ENCODE measurements at regions not wholly inside any gene's neighbourhood (a gene's known extent, or its start where the extent isn't known, plus 50 kb on each side); places are given as distances from the start of the nearest gene placed in this dataset.

DNA sequence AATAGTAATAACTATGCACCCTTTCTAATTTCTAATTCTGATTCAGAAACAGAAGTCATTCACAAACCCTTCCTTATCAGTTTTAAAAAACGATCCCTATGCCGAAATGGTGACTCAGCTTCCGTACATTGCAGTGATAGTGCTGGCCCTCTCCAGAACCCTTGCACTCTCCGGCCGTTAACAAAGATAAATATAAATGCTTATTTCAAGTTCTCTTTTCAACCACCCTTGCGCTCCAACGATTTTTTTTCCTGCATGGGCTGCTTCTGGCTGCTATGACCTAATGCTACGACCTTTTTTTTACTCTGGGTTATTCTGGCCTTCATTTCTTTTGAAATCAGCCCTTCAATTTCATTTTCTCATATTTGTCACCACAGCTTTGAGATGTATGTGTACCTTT lies 646.2 kb downstream of the NTRK3 start:
- ATAC-seq (peak; percentile 67), DNase-seq (ENCODE audit: missing footprints) (no peak)
- intact Hi-C loops (cut with DNase I) = no loop called here

DNA sequence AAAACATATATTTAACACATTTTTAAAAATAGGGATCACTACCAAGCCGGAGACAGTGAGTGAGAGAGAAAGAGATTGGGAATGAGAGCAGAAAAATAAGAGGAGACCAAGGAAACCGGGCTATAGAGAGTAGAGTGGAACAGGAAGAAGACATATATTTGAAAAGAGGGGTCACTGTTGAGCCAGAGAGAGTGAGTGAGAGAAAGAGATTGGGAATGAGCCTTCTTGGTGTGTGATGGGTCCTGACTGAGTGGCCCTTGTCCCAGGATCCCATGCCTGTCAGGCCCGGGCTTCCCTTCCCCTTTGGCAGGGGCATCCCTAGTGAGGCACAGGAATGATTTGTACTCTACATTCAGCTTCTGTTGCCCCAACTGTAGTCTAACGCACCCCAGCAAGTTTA lies 646.6 kb downstream of the NTRK3 start:
- intact Hi-C loops (cut with DNase I) = no loop called here
- peak; percentile 31 for ATAC-seq
- no peak for DNase-seq (ENCODE audit: missing footprints)

DNA sequence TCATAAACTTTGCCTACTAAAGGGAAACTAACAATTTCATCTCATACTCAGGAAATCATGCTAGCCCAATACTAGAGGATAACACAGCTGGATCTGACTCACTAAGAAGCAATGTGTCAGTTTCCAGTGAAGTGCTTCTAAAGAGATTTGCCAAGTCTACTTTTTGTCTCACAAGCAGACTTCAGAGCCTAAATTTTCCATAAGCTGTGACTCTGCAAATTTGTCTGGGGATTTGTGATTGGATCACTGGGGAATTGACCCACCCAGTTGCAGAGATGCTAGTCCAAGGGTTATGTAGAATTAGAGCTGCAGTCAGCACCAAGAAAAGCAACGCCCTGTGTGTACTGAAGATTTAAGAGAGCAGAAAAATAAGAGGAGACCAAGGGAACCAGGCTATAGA lies 647.1 kb downstream of the NTRK3 start:
- intact Hi-C loops (cut with DNase I) = no loop called here
- DNase-seq (ENCODE audit: missing footprints) (no peak), ATAC-seq (peak; percentile 71)

DNA sequence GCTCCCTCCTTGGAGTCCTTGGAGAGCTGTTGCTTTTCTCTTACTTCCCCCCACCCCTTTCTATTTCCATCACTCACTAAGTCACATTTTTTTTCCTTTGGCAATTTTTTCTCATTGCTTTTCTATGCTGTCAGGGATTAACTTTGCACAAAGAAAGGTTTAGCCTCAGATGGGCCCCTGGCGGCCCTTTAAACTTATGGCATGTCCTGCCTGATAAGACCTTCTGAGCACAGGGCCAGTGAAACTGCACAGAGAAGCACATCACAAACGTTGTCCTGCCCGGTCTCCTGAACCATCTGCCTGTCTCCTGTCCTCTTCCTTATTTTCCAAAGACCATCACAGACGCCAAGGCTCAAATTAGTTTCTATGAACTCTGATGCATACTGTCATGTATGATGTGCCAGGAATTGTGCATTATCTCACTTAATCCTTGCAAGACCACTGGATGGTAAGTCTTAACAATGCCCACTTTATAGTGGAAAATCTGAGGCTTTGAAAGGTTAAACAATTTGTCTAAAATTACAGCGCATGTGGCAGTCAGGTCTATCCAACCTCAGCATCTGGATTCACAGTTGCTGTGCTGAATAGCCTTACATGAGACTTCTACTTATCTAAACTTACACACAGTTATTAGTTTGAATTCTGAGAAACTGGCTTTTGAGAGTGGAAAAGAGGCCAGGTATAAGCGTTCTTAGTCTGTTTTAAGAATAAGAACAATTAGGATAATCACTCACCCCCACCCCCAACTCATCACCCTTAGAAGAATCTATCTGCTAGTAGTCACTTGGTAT lies 648.1 kb downstream of the NTRK3 start:
- intact Hi-C loops (cut with DNase I) = no loop called here
- ATAC-seq (no peak), DNase-seq (ENCODE audit: missing footprints) (no peak)

DNA sequence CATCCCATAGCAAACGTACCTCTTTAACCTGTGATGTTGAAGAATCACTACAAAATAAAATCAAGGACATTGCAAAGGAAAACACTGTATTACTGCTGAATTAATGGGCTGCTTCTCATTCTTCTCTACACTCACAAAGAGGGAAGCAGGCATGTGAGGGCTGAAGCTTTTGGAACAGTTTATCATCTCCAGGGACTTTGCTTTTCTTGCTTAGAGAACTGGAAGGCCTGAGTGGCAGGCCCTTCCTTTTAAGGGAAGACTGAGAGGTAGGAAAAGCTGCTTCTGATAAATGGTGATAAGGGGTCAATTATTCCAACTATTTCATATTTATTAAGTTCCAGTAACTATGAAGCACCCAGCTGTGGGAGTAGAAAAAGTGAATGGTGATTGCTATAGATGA lies 649.6 kb downstream of the NTRK3 start:
- DNase-seq (ENCODE audit: missing footprints) (no peak), ATAC-seq (no peak)
- intact Hi-C loops (cut with DNase I) = no loop called here

DNA sequence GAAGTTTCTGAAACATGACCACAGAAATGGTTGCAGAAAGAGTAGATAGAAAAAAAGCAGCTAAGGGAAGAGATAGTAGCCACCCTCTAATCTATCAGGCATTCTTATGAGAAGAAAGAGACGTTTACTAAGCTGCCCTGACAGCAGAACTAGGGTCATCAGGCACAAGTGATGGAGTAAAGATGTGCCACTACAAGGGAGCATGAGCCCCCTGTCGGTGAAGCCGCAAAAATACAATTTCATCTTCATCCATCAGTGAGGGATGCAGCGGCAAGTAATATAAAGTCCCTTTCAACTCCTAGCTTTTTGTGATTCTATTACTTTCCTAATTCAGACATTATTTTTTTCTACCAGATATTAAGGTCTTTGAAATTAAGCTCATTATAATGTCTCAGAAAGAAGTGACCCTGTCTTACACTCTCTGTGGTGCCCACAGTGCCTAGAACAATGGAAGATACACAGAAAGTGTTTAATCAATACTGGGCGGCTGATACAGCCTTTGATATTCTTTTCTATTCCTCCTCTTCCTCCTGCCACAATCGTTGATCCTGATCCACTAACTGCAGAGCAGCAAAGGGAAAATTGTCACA lies 651.6 kb downstream of the NTRK3 start:
- intact Hi-C loops (cut with DNase I) = loop anchor here (5.0 kb wide), 1 partner anchor 688 kb away; no protein-coding TSS in a partner anchor
- DNase-seq (ENCODE audit: missing footprints) (no peak), ATAC-seq (no peak)

DNA sequence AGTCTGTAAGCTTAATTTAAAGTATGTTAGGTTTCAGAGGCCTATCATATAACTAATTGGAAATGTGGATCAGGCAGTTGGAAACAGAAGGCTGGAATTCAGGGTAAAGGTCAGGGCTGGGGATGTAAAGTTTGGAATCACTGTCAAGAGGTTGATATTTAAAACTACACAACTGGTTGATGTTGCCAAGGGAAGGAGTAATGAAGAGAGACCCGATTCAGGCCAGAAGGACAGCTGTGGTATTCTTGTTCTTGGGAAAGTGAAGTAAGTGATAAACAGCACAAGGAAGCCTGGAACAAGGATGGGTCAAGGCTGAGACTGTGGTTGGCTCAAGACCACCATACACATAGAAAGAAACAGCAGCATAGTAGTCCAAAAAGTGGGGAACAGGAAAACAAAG lies 654.2 kb downstream of the NTRK3 start:
- DNase-seq (ENCODE audit: missing footprints) (no peak), ATAC-seq (no peak)
- intact Hi-C loops (cut with DNase I) = loop anchor here (5.0 kb wide), 1 partner anchor 685 kb away; no protein-coding TSS in a partner anchor

DNA sequence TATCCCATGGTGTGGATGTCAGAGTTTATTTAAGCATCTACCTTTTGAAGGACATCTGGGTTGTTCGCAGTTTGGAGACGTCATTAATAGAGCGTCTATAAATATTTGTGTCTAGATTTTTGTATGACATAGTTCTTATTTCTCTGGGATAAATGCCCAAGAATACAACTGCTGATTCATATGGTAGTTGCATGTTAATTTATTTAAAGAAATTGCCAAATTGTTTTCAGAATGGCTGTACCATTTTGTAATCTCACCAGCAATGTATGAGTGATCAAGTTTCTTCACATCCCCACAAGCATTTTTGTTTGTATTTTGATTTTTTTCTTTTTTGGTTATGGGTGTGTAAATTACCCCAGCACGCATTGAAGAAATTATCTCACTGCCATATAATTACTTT lies 656.9 kb downstream of the NTRK3 start:
- ATAC-seq (no peak), DNase-seq (ENCODE audit: missing footprints) (no peak)
- intact Hi-C loops (cut with DNase I) = loop anchor here (5.0 to 10.0 kb wide), 2 partner anchors 105 to 682 kb away; no protein-coding TSS in a partner anchor

DNA sequence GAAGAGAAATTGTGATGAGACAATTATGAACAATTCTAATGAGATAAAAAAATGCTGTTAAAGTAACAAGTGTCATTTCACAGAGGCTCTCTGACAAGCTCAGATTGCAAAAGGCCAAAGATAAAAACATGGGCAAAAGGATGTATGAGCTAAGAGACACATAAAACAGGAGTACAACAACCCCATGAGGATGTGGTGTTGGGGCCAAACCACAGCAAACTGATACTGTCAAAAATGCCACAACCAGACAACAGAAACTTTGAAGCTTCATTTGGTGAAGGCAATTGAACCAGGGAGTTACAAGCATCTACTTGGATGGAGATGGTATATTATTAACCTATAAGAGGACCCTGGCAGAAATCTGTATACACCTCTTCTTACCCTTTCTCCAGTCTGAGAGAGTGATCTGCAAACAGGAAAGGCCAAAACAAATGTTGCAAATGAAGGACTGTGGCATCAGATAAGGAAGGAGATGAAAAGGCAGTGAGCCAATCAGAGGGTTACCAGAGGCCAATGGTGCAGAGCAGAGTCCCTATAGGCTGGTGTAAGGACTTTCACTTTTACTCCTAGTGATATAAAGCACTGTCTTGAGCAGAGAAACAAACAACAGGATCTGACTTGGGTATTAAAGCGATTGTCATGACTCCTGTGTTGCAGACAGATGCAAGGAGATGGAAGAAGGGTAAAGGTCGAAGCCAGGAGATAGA lies 659.0 kb downstream of the NTRK3 start:
- DNase-seq (ENCODE audit: missing footprints) (no peak), ATAC-seq (peak; percentile 46)
- intact Hi-C loops (cut with DNase I) = loop anchor here (10.0 kb wide), 1 partner anchor 103 kb away; no protein-coding TSS in a partner anchor

DNA sequence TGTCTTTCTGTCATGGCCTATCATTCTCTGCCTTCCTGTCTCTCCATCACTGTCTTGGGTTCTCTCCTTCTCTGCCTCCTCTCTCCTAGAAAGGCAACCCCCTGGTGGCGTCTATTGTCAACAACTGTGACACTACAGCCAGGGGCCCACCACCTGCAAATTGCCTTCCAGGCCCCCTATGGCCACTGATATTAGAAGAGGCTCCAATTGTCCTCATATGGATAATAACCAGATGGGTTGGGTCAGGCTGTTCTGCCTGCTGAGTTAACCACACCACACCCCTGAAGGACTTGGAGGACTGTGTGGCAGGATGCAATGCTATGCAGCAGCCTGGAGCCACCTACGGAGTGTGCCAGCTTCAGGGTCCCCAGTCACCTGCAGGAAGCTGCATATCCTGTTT lies 665.0 kb downstream of the NTRK3 start:
- DNase-seq (ENCODE audit: missing footprints) (no peak), ATAC-seq (no peak)
- intact Hi-C loops (cut with DNase I) = loop anchor here (10.0 kb wide), 1 partner anchor 97 kb away; no protein-coding TSS in a partner anchor

DNA sequence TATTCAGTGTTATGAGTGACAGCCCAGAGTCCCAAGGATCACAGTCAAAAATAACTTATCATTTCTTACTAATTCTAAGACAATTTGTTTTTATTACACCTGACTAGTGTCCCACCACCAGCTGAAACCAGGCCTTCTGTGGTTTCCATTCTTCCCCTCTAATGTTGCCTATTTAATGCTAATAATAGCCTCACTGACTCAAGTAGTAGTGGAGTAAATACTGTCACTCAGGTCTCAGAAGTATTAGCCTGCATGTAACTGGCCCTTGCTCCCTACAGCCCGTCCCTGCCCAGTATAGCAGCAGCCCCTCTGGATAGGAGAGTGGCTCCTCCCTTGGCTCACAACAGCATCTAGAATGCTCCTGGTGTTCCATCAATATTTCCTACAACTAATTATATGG lies 665.5 kb downstream of the NTRK3 start:
- intact Hi-C loops (cut with DNase I) = loop anchor here (10.0 kb wide), 1 partner anchor 96 kb away; no protein-coding TSS in a partner anchor
- DNase-seq (ENCODE audit: missing footprints) (no peak), ATAC-seq (peak; percentile 57)

DNA sequence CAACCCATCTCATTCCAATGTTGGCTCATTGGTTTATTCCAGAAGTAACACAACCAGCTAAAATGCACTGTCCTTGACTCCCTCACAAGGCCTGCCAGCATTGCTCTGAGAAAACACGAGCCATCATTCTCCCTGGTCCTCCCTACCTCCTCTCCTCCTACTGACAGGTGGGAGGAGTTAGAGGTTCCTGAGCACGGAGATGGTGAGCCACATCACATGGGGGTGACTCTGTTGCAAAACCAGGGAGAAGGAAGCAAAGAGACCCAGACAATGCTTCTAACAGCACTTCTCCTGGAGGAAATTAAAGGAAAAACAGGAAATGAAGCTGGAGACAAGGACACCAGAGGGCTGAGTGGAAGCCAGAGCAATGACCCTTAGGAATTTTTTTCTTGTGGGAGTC lies 667.4 kb downstream of the NTRK3 start:
- ATAC-seq = no peak
- no peak for DNase-seq (ENCODE audit: missing footprints)
- intact Hi-C loops (cut with DNase I) = no loop called here

DNA sequence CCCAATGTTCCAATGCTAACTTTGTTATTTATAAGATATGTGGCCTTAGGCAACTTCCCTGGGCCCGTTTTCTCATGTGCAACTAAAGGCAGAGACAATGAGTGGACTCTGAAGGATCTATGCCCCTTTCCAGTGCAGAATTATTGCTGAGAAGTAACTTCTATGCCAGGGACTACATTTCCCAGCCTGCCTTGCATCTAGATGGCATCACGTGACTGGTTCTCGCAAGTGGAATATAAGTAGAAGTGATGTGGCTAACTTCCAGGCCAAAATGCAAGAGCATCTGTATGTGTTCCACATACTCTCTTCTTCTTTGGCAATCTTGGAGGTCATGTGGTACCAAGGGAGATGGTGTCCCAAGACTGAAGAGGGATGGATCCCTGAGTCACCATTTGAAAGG lies 674.4 kb downstream of the NTRK3 start:
- DNase-seq (ENCODE audit: missing footprints) = no peak
- no peak for ATAC-seq
- intact Hi-C loops (cut with DNase I) = no loop called here

DNA sequence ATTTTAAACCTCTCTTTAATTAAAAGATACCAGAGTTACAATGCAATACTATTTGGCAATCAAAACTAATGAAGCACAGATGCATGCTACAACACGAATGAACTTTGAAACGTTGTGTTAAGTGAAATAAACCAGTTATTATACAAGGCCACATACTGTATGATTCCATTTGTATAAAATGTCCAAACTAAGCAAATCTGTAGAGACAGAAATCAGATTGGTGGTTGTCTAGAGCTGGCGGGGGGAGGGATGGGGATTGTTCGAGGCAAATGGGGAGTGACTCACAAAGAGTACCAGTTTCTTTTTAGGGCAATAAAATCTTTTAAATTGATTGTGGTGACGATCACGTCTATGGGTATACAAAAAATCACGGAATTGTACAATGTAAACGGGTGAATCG lies 677.0 kb downstream of the NTRK3 start:
- DNase-seq (ENCODE audit: missing footprints) (no peak), ATAC-seq (no peak)
- intact Hi-C loops (cut with DNase I) = no loop called here

DNA sequence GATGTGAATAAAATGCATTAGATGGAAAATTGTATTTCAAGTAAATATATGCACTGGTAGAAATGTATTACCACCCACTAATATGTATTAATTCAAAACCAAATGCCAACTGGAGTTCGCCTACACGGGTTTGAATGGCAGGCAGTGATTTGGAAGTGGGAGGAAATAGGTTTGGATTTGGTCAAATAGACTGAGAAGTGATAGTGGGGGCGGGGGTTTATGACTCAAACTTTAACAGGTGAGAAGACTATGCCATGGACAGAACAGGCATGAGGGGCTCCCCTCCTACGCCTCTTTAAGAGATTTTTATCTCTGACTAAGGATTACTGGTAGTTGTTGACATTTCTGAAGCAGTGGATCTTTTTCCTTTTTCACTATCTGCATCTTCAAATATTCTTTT lies 677.8 kb downstream of the NTRK3 start:
- no peak for ATAC-seq
- intact Hi-C loops (cut with DNase I) = no loop called here
- DNase-seq (ENCODE audit: missing footprints) = no peak

DNA sequence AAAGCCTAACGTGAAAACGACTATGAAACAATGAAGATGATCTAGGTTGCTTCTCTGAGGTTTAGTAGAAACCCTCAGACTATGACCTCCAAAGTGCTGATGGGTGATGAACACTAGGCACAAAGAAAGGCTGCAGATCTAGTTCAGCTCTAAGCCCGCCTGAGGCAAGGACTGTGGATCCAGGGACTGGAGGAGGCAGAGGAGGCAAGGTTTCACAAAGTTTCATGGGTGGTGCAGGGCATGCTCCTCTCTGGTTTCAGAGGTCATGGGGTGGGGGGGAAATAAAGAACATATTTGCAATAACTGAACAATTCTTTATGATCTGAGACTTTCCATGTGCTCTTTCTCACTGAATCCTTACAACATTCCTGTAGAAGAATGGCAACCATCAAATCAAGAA lies 679.2 kb downstream of the NTRK3 start:
- intact Hi-C loops (cut with DNase I) = no loop called here

DNA sequence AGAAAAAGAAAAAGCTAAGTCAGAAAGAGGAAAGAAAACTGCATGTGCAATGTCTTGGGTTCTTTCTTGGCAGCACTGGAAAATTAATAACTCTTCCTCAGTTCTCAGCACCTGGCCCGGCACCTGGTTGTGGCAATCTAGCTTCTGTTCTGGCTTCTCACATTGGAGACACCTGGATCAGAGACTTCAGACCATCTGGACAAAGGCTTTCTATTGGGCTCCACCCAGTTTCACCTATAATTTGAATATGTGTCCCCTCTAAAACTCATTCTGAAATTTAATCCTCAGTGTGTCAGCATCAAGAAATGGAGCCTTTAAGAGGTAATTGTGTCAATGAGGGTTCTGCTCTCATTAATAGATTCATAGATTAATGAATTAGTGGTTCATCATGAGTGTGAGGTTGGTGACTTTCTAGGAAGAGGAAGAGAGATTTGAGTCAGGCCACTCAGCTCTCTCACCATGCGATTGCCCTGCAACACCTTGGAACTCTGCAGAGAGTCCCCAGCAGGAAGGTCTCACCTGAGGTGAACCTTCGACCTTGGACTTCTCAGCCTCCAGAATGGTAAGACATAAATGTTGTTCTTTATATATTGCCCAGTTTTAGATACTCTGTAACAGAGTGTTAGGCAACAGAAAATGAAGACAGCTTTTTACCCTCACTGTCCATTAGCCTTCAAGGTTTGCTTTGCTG lies 679.9 kb downstream of the NTRK3 start:
- DNase-seq (ENCODE audit: missing footprints) (no peak), ATAC-seq (no peak)
- intact Hi-C loops (cut with DNase I) = no loop called here

More for the DNA sequence above, 679.2 kb downstream of the NTRK3 start:
- no peak for DNase-seq (ENCODE audit: missing footprints)
- ATAC-seq = no peak

DNA sequence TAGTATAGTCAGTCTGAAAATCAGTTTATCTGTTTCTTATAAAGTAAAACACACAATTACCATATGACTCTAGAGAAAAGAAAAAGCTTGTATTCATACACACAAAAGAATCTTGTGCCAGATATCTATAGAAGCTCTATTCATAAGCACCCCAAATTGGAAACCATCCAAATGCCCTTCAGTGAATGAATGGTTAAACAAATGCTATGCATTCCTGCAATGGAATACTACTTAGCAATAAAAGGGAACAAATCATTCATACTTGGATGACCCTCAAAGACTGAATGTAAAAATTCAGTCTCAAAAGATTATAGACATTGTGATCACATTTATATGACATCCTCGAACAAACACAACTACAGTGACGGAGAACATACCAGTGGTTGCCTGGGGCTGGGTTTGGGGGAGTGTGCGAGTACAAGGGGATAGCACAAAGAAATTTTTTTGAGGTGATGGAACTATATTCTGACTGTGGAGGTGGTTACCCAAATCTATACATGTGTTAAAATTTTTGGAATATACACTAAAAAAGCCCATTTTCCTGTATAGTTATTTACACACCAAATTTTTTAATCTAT lies 680.6 kb downstream of the NTRK3 start:
- intact Hi-C loops (cut with DNase I) = no loop called here
- ATAC-seq = no peak
- no peak for DNase-seq (ENCODE audit: missing footprints)

DNA sequence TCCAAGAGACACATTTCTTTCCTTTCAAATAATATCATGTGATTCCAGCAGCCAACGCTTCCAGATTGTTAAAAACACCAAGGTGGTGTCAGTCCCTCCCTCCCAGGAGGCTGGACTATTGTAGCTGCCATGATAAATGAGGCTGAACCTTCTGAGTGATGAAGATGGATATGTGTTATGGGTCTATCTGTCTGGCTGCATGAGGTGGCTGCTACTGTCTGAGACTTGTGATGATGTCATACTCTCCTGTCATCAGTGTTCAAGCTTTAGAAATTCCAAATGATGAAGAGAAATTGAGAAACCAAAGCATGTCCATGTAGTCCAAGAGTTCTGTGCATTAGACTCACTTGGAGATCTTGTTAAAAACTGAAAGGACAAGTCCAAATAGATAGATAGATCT lies 683.0 kb downstream of the NTRK3 start:
- no peak for DNase-seq (ENCODE audit: missing footprints)
- intact Hi-C loops (cut with DNase I) = no loop called here
- ATAC-seq = no peak
